ENCODE measurements at regions not wholly inside any gene's neighbourhood (a gene's known extent, or its start where the extent isn't known, plus 50 kb on each side); places are given as distances from the start of the nearest gene placed in this dataset.
"Not testable (repeated sequence)": the region's sequence is repeated elsewhere in the genome, so short reads cannot be mapped to it uniquely, and the experiment has no call there.

- intact Hi-C loops (cut with DNase I): no loop called here
- no peak for DNase-seq
- no peak for ATAC-seq (ENCODE audit: poor library complexity)
These were observed 1943.2 kb upstream of the DEFB115 start for GRCh38 chr20:29314294-29314693.

- ATAC-seq (ENCODE audit: poor library complexity) (no peak), DNase-seq (no peak)
- intact Hi-C loops (cut with DNase I): no loop called here
These were observed 1938.5 kb upstream of the DEFB115 start for GRCh38 chr20:29318871-29319461.

GRCh38 chr20:29319725-29320124, 1937.7 kb upstream of the DEFB115 start:
- no peak for DNase-seq

GRCh38 chr20:29320216-29320949, 1937.1 kb upstream of the DEFB115 start:
- DNase-seq; ATAC-seq (ENCODE audit: poor library complexity); intact Hi-C loops (cut with DNase I): not testable (repeated sequence)

More at GRCh38 chr20:29319725-29320124, 1937.7 kb upstream of the DEFB115 start:
- no peak for ATAC-seq (ENCODE audit: poor library complexity)
- intact Hi-C loops (cut with DNase I): no loop called here

GRCh38 chr20:29323631-29324515, 1933.6 kb upstream of the DEFB115 start:
- ATAC-seq (ENCODE audit: poor library complexity); intact Hi-C loops (cut with DNase I); DNase-seq: not testable (repeated sequence)

GRCh38 chr20:29324516-29325303, 1932.8 kb upstream of the DEFB115 start:
- DNase-seq; ATAC-seq (ENCODE audit: poor library complexity); intact Hi-C loops (cut with DNase I): not testable (repeated sequence)

GRCh38 chr20:29325304-29325640, 1932.2 kb upstream of the DEFB115 start:
- DNase-seq (no peak), ATAC-seq (ENCODE audit: poor library complexity) (no peak)
- intact Hi-C loops (cut with DNase I): no loop called here

- intact Hi-C loops (cut with DNase I); ATAC-seq (ENCODE audit: poor library complexity); DNase-seq: not testable (repeated sequence)
These were observed 1931.7 kb upstream of the DEFB115 start for GRCh38 chr20:29325781-29326180.

- peak; percentile 36 for ATAC-seq (ENCODE audit: poor library complexity)
- intact Hi-C loops (cut with DNase I): no loop called here
These were observed 1930.9 kb upstream of the DEFB115 start for GRCh38 chr20:29326376-29327070.

GRCh38 chr20:29327600-29328420, 1929.7 kb upstream of the DEFB115 start:
- DNase-seq: peak; percentile 42
- intact Hi-C loops (cut with DNase I); ATAC-seq (ENCODE audit: poor library complexity): not testable (repeated sequence)

More at GRCh38 chr20:29326376-29327070, 1930.9 kb upstream of the DEFB115 start:
- DNase-seq: no peak

- ATAC-seq (ENCODE audit: poor library complexity); intact Hi-C loops (cut with DNase I); DNase-seq: not testable (repeated sequence)
These were observed 1926.9 kb upstream of the DEFB115 start for GRCh38 chr20:29330429-29331115.

GRCh38 chr20:29349836-29350235, 1907.6 kb upstream of the DEFB115 start:
- no peak for DNase-seq
- intact Hi-C loops (cut with DNase I): no loop called here
- ATAC-seq (ENCODE audit: poor library complexity): no peak

- DNase-seq; intact Hi-C loops (cut with DNase I); ATAC-seq (ENCODE audit: poor library complexity): not testable (repeated sequence)
These were observed 1881.5 kb upstream of the DEFB115 start for GRCh38 chr20:29375937-29376336.

GRCh38 chr20:29392853-29393252, 1864.6 kb upstream of the DEFB115 start:
- intact Hi-C loops (cut with DNase I); DNase-seq; ATAC-seq (ENCODE audit: poor library complexity): not testable (repeated sequence)

GRCh38 chr20:29408034-29408695, 1849.3 kb upstream of the DEFB115 start:
- DNase-seq (no peak), ATAC-seq (ENCODE audit: poor library complexity) (no peak)
- intact Hi-C loops (cut with DNase I): no loop called here

GRCh38 chr20:29408707-29409106, 1848.8 kb upstream of the DEFB115 start:
- DNase-seq: not testable (repeated sequence)

More at GRCh38 chr20:29408707-29409106, 1848.8 kb upstream of the DEFB115 start:
- intact Hi-C loops (cut with DNase I); ATAC-seq (ENCODE audit: poor library complexity): not testable (repeated sequence)
